Type B pancreatic cell (in vitro differentiated cells): ENCODE measurements at regions not wholly inside any gene's neighbourhood (a gene's known extent, or its start where the extent isn't known, plus 50 kb on each side); places are given as distances from the start of the nearest gene placed in this dataset.

Source experiments
- DNase-seq: peaks from one replicate; pipeline ENCODE4 v3.0.0; 2021; ENCODE audit warnings: mixed read lengths; ENCODE audit not compliant: unreplicated experiment; ENCODE audit errors: extremely low spot score
- H3K27ac Mint-ChIP-seq: 2 replicates; pipeline ENCODE4 v1.8.0; 2021; ENCODE audit warnings: mild to moderate bottlenecking, mixed read lengths
- H3K27me3 Mint-ChIP-seq: 2 replicates; pipeline ENCODE4 v1.8.0; 2021; ENCODE audit warnings: mixed read lengths
- H3K36me3 Mint-ChIP-seq: 2 replicates; pipeline ENCODE4 v1.8.0; 2021; ENCODE audit warnings: mixed read lengths
- H3K4me1 Mint-ChIP-seq: one replicate; pipeline ENCODE4 v1.8.0; 2021; ENCODE audit warnings: mixed read lengths; ENCODE audit not compliant: unreplicated experiment
- H3K4me3 Mint-ChIP-seq: 2 replicates; pipeline ENCODE4 v1.8.0; 2021; ENCODE audit warnings: mild to moderate bottlenecking, mixed read lengths
- H3K9me3 Mint-ChIP-seq: 2 replicates; pipeline ENCODE4 v1.8.0; 2021; ENCODE audit warnings: mixed read lengths
- TF ChIP-seq, protein P1 (sequence below): fragments of 200-600 bp; sonication (generic); conservative IDR thresholded peaks from 2 replicates; pipeline ENCODE4 v1.5.0; 2021; ENCODE audit warnings: antibody characterized with exemption, mild to moderate bottlenecking

DNA sequence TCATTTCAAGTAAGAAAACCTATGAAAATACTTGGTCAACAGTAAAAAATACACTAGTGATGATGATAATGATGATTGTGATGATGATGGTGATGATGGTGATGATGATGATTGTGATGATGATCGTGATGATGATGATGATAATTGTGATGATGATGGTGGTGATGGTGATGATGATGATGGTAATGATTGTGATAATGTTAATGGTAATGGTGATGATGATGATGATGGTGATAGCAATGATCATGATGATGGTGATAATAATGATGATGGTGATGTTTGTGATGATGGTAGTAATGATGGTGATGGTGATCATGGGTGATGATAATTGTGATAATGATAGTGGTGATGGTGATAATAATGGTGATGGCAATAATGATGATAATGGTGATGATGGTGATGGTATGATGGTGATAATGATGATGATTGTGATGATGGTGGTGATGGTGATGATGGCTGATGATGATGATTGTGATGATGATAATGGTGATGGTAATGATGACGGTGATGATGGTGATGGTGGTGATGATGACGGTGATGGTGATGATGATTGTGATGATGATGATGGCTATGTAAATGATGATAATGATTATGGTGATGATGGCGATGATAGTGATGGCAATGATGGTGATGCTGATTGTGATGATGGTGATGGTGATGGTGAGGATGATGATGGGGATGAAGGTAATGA, 62.1 kb downstream of the VCX3A start:
- TF ChIP-seq, protein P1, sequence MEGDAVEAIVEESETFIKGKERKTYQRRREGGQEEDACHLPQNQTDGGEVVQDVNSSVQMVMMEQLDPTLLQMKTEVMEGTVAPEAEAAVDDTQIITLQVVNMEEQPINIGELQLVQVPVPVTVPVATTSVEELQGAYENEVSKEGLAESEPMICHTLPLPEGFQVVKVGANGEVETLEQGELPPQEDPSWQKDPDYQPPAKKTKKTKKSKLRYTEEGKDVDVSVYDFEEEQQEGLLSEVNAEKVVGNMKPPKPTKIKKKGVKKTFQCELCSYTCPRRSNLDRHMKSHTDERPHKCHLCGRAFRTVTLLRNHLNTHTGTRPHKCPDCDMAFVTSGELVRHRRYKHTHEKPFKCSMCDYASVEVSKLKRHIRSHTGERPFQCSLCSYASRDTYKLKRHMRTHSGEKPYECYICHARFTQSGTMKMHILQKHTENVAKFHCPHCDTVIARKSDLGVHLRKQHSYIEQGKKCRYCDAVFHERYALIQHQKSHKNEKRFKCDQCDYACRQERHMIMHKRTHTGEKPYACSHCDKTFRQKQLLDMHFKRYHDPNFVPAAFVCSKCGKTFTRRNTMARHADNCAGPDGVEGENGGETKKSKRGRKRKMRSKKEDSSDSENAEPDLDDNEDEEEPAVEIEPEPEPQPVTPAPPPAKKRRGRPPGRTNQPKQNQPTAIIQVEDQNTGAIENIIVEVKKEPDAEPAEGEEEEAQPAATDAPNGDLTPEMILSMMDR = no peak
- no peaks in the 10 kb centered on the region for H3K27me3 Mint-ChIP-seq
- no peak overlapping the region for H3K4me3 Mint-ChIP-seq
- DNase-seq = no peak
- H3K27ac Mint-ChIP-seq = no peak overlapping the region
- H3K4me1 Mint-ChIP-seq = peaks cover 13% of the 10 kb centered on the region
- H3K36me3 Mint-ChIP-seq = no peaks in the 10 kb centered on the region
- H3K9me3 Mint-ChIP-seq = no peaks in the 10 kb centered on the region

DNA sequence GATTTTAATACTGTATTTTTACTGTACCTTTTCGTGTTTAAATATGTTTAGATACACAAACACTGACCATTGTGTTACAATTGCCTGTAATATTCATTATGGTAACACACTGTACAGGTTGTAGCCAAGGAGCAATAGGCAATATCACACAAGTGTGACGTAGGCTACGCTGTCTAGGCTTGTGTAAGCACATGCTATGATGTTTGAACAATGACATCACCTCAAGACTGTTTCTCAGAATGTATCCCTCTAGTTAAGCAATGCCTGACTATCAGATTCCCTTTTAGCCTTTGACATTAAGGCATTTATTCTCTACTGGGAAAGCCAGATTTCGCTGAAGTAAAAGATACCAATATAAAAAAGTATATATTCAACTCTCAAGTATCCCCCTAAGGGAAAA, 66.2 kb downstream of the VCX3A start:
- peaks cover 36% of the 10 kb centered on the region for H3K4me1 Mint-ChIP-seq
- no peak overlapping the region for H3K4me3 Mint-ChIP-seq
- no peaks in the 10 kb centered on the region for H3K36me3 Mint-ChIP-seq
- TF ChIP-seq, protein P1 = no peak
- no peaks in the 10 kb centered on the region for H3K9me3 Mint-ChIP-seq
- H3K27ac Mint-ChIP-seq = no peak overlapping the region
- no peak for DNase-seq
- H3K27me3 Mint-ChIP-seq = peaks cover 3% of the 10 kb centered on the region

DNA sequence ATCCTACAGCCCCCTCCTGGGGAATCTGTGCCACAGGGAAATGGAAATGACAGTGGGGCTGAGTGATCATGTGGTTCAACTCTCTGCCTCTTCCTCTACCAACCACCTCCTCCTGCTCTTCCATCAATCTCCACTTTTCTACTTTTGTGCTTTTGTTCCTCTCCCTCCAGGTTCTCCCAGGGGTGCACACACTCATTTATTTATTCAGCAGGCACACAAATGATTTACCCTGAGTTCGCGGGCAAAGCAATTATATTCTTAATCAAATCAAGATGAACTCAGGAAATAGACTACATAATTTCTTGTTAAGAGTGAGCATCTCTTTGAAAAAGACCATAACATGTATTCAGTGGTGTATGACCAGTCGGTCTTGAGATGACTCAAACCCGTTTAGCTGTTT, 69.2 kb downstream of the VCX3A start:
- Mint-ChIP-seq H3K9me3 (no peaks in the 10 kb centered on the region), H3K36me3 (peaks cover 5% of the 10 kb centered on the region), H3K4me3 (peak overlapping the region; percentile 70), H3K4me1 (peaks cover 59% of the 10 kb centered on the region), H3K27me3 (peaks cover 6% of the 10 kb centered on the region), H3K27ac (no peak overlapping the region)
- TF ChIP-seq, protein P1 = no peak
- no peak for DNase-seq

DNA sequence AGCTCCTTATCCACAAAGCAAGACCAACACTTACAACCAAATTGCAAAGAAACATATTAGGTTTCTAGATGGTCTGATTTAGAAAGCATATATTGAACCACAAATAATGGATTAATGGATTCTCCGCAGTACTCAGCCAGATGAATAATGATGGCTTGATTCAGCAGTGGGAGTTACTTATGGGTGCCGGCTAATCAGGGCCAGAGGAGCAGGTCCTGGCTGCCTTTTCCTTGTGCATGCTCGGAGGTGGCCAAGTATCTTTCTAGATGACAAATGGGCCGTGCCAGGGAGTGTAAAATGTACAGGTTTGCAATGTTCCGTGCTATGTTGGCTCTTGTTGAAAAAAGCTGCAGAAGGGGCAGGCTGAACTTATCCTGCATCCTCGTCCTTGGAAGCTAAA, 70.2 kb downstream of the VCX3A start:
- H3K4me3 Mint-ChIP-seq = no peak overlapping the region
- TF ChIP-seq, protein P1 = no peak
- peaks cover 58% of the 10 kb centered on the region for H3K4me1 Mint-ChIP-seq
- H3K9me3 Mint-ChIP-seq = peaks cover 6% of the 10 kb centered on the region
- peaks cover 6% of the 10 kb centered on the region for H3K27me3 Mint-ChIP-seq
- no peak overlapping the region for H3K27ac Mint-ChIP-seq
- H3K36me3 Mint-ChIP-seq = peaks cover 5% of the 10 kb centered on the region
- no peak for DNase-seq

DNA sequence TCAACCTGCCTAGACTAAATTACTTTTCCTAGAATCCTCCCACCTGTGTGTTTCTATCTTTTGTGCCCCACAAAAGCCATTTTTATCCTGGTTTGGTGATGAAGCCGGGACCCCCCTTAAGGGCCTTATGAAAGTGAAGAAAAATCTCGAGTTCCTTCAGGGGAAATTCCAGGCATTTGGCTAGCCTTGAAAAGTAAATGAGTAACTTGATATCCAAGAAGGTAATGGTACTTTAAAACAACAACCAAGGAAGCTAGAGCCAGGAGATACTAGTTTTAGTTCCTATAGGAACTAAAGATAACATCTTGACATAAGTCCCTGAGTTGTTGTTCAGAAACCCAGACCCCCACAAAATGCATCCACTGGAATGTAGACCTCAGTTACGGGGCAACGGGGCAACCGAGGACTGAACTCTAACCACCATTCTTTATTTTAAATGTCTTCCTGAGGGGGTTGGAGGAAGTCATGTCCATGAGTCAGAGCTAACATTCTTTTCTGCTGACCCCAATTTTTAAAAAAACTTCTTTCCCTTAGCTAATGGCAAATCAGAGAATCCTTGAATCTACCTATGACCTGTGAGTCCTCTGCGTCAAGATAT, 73.9 kb downstream of the VCX3A start:
- peaks cover 10% of the 10 kb centered on the region for H3K9me3 Mint-ChIP-seq
- peaks cover 6% of the 10 kb centered on the region for H3K27me3 Mint-ChIP-seq
- H3K36me3 Mint-ChIP-seq = peaks cover 5% of the 10 kb centered on the region
- no peak overlapping the region for H3K27ac Mint-ChIP-seq
- H3K4me3 Mint-ChIP-seq = no peak overlapping the region
- H3K4me1 Mint-ChIP-seq = peaks cover 43% of the 10 kb centered on the region
- TF ChIP-seq, protein P1 = no peak
- no peak for DNase-seq
